OCI-LY7 (cell line): ENCODE measurements at regions not wholly inside any gene's neighbourhood (a gene's known extent, or its start where the extent isn't known, plus 50 kb on each side); places are given as distances from the start of the nearest gene placed in this dataset.

Experiments used
- BruUV-seq: library from RNA; stranded (reverse); fragments of 400-500 nt; replicated peaks from 2 replicates; lab custom pipeline; 2021; lab: Mats Ljungman, UMichigan
- CTCF ChIA-PET: fragments of 300-600 bp; sonication (Branson Sonifier 250); formaldehyde crosslinking; loops from one replicate; lab custom pipeline; 2022; ENCODE audit warnings: antibody characterized with exemption; ENCODE audit not compliant: unreplicated experiment; lab: Charles Lee
- POLR2A ChIA-PET: fragments of 300-600 bp; sonication (Branson Sonifier 250); formaldehyde crosslinking; loops from one replicate; lab custom pipeline; 2022; ENCODE audit warnings: antibody characterized with exemption; lab: Charles Lee
- DNase-seq: peaks from one replicate; pipeline ENCODE4 v3.0.0-alpha.2; 2015; ENCODE audit warnings: low spot score
- H2AFZ ChIP-seq: fragments of 200-600 bp; sonication (generic), shearing (Covaris generic); 2 replicates; pipeline ENCODE4 v1.6.1; 2014; ENCODE audit warnings: mild to moderate bottlenecking, antibody characterized with exemption, low read length, moderate library complexity
- H3K27ac ChIP-seq: fragments of 200-600 bp; sonication (generic); 2 replicates; pipeline ENCODE4 v1.5.1; 2014; ENCODE audit warnings: mixed run types, low read depth, mild to moderate bottlenecking, moderate library complexity, low read length, inconsistent platforms; ENCODE audit not compliant: poor library complexity, severe bottlenecking
- H3K36me3 ChIP-seq: fragments of 200-600 bp; sonication (generic); 2 replicates; pipeline ENCODE4 v1.6.1; 2014; ENCODE audit warnings: mild to moderate bottlenecking, antibody characterized with exemption, low read length, moderate library complexity, mixed read lengths; ENCODE audit not compliant: insufficient read depth
- H3K4me1 ChIP-seq: fragments of 200-600 bp; sonication (generic); 2 replicates; pipeline ENCODE4 v1.5.1; 2014; ENCODE audit warnings: mild to moderate bottlenecking, low read length; ENCODE audit not compliant: insufficient read depth, poor library complexity, severe bottlenecking
- H3K4me2 ChIP-seq: fragments of 200-600 bp; sonication (generic); 2 replicates; pipeline ENCODE4 v1.6.1; 2014; ENCODE audit warnings: mild to moderate bottlenecking, low read length
- H3K4me3 ChIP-seq: fragments of 200-600 bp; sonication (generic); 2 replicates; pipeline ENCODE4 v1.5.1; 2014; ENCODE audit warnings: mild to moderate bottlenecking, low read depth, low read length; ENCODE audit not compliant: poor library complexity, severe bottlenecking
- H3K79me2 ChIP-seq: fragments of 200-600 bp; sonication (generic); 2 replicates; pipeline ENCODE4 v1.6.1; 2016; ENCODE audit warnings: low read depth, mild to moderate bottlenecking, low read length, moderate library complexity, mixed read lengths; ENCODE audit not compliant: insufficient read depth
- H3K9me2 ChIP-seq: fragments of 200-600 bp; sonication (generic); 2 replicates; pipeline ENCODE4 v1.6.1; 2016; ENCODE audit warnings: mild to moderate bottlenecking, low read length, mixed read lengths; ENCODE audit not compliant: insufficient read depth
- H3K9me3 ChIP-seq: fragments of 200-600 bp; sonication (generic); 2 replicates; pipeline ENCODE4 v1.6.1; 2014; ENCODE audit warnings: mild to moderate bottlenecking, mixed run types, low read length, mixed read lengths
- H4K20me1 ChIP-seq: fragments of 200-600 bp; sonication (generic); 2 replicates; pipeline ENCODE4 v1.6.1; 2014; ENCODE audit warnings: mild to moderate bottlenecking, antibody characterized with exemption, low read length, moderate library complexity, mixed read lengths; ENCODE audit not compliant: insufficient read depth
- EZH2phosphoT487 ChIP-seq: fragments of 200-600 bp; sonication (generic); IDR thresholded peaks from 2 replicates; pipeline ENCODE4 v1.6.1; 2018; ENCODE audit warnings: low read depth, borderline replicate concordance, mild to moderate bottlenecking, mixed run types, antibody characterized with exemption, low read length, moderate library complexity, mixed read lengths
- intact Hi-C: fragments of 100-400 bp; cut with micrococcal nuclease; formaldehyde crosslinking; loops from one replicate; pipeline ENCODE4 v1.10.0; 2022; ENCODE audit not compliant: unreplicated experiment
- TF ChIP-seq, protein P1 (sequence below): fragments of 200-600 bp; sonication (generic); conservative IDR thresholded peaks from 2 replicates; pipeline ENCODE4 v1.5.1; 2014; ENCODE audit warnings: mild to moderate bottlenecking, antibody characterized with exemption, low read length, moderate library complexity, mixed read lengths

DNA sequence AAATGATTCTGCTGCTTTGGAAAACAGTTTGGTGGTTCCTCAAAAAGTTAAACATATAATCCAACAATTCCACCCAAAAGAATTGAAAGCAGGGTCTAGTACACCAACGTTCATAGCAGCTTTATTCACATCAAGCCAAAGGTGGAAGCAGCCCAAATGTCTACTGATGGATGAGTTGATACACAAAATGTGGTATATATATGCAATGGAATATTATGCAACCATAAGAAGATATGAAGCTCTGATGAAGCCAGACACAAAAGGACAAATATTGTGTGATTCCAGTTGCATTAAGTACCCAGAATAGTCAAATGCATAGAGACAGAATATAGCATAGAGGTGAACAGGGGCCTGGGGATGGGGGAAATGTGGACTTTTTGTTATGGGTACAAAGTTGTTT is 269.3 kb downstream of the METTL4 start:
- H3K36me3 ChIP-seq = no peaks in the 10 kb centered on the region
- intact Hi-C loops = no loop called here
- no peak overlapping the region for H3K4me2 ChIP-seq
- TF ChIP-seq, protein P1, sequence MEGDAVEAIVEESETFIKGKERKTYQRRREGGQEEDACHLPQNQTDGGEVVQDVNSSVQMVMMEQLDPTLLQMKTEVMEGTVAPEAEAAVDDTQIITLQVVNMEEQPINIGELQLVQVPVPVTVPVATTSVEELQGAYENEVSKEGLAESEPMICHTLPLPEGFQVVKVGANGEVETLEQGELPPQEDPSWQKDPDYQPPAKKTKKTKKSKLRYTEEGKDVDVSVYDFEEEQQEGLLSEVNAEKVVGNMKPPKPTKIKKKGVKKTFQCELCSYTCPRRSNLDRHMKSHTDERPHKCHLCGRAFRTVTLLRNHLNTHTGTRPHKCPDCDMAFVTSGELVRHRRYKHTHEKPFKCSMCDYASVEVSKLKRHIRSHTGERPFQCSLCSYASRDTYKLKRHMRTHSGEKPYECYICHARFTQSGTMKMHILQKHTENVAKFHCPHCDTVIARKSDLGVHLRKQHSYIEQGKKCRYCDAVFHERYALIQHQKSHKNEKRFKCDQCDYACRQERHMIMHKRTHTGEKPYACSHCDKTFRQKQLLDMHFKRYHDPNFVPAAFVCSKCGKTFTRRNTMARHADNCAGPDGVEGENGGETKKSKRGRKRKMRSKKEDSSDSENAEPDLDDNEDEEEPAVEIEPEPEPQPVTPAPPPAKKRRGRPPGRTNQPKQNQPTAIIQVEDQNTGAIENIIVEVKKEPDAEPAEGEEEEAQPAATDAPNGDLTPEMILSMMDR = no peak
- TF ChIP-seq EZH2phosphoT487 = no peak
- BruUV-seq = no TSS peak
- no peak overlapping the region for H3K4me3 ChIP-seq
- ChIA-PET POLR2A (no interaction called here), CTCF (no interaction called here)
- H3K27ac ChIP-seq = no peak overlapping the region
- no peaks in the 10 kb centered on the region for H3K9me2 ChIP-seq
- H3K4me1 ChIP-seq = no peaks in the 10 kb centered on the region
- no peaks in the 10 kb centered on the region for H4K20me1 ChIP-seq
- no peak overlapping the region for H2AFZ ChIP-seq
- no peak for DNase-seq
- no peaks in the 10 kb centered on the region for H3K9me3 ChIP-seq
- no peaks in the 10 kb centered on the region for H3K79me2 ChIP-seq

DNA sequence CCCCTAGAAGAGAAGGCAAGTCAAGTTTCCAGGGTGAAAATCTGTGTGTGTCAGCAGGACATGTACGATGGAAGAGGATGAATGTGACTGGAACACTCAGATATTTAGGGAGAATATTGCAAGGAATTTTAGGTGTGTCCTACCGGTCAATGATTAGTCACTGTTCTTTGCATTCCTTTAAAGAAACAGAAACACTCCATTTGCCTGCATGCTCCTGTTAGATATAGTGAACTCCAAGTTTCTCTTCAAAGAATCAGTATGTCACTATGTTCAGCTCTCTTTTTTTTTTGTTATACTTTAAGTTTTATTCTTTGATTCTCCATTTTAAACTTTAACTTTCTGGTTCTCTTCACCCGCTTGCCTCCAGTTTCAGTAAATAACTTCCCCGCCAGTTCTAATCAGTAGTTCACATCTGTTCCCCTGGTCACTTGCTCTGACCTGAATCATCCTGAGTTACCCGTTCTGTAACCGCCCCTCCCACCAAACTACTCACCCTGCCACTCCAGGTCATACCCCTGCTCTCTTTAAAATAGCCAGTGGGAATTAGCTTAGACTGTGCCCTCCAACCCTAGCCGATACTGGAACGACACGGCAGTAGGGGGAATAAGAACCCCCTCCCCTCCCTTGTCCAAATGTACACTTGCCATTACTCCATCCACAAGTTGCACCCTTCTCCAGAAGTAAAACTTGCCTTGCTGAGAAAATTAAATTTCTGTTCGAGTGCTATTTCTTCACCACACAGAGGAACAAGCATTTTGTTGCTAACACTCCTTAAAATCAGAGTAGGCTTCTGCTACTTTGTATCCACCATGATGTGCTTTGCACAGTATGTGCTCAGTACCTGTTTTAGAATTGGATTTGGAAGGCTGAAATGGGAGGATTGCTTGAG is 268.4 kb downstream of the METTL4 start:
- Histone ChIP-seq H2AFZ (no peak overlapping the region), H3K4me2 (no peak overlapping the region), H3K9me3 (no peaks in the 10 kb centered on the region), H3K9me2 (no peaks in the 10 kb centered on the region), H3K36me3 (no peaks in the 10 kb centered on the region), H4K20me1 (no peaks in the 10 kb centered on the region), H3K79me2 (no peaks in the 10 kb centered on the region), H3K27ac (no peak overlapping the region), H3K4me3 (no peak overlapping the region), H3K4me1 (no peaks in the 10 kb centered on the region)
- TF ChIP-seq, protein P1 = no peak
- no peak for TF ChIP-seq EZH2phosphoT487
- BruUV-seq = no TSS peak
- POLR2A ChIA-PET = no interaction called here
- DNase-seq = no peak
- CTCF ChIA-PET = no interaction called here
- intact Hi-C loops = no loop called here
